Keratinocyte (primary cell): ENCODE measurements at regions not wholly inside any gene's neighbourhood (a gene's known extent, or its start where the extent isn't known, plus 50 kb on each side); places are given as distances from the start of the nearest gene placed in this dataset.

Experiments used
- DNase-seq: peaks from one replicate; pipeline ENCODE4 v3.0.0-alpha.2; 2011; ENCODE audit warnings: low read depth, missing footprints, low spot score
- FAIRE-seq: peaks from 2 replicates; lab custom pipeline; 2011; peaks lifted over from hg19 to GRCh38; lab: Jason Lieb, UNC
- H2AFZ ChIP-seq: 2 replicates; pipeline ENCODE4 v1.6.0; 2012; ENCODE audit warnings: low read length, control low read depth, inconsistent platforms; ENCODE audit not compliant: control insufficient read depth
- H3K27ac ChIP-seq: 2 replicates; pipeline ENCODE4 v1.5.1; 2011; ENCODE audit warnings: low read length; ENCODE audit not compliant: control insufficient read depth, insufficient read depth
- H3K27me3 ChIP-seq: 3 replicates; pipeline ENCODE4 v1.6.0; 2011; ENCODE audit warnings: low read length; ENCODE audit not compliant: control insufficient read depth, insufficient read depth; ENCODE audit errors: extremely low read depth
- H3K36me3 ChIP-seq, 2 experiments: 2 replicates in 1 of 2; 3 replicates in 1 of 2; pipeline ENCODE4 v1.5.1; 2011; ENCODE audit warnings: low read length in 2 of 2, mild to moderate bottlenecking in 1 of 2; ENCODE audit not compliant: control insufficient read depth in 2 of 2, insufficient read depth in 2 of 2; ENCODE audit errors: extremely low read depth in 1 of 2
- H3K4me1 ChIP-seq: 3 replicates; pipeline ENCODE4 v1.5.1; 2011; ENCODE audit warnings: low read length; ENCODE audit not compliant: control insufficient read depth, insufficient read depth; ENCODE audit errors: extremely low read depth
- H3K4me2 ChIP-seq: 3 replicates; pipeline ENCODE4 v1.6.0; 2011; ENCODE audit warnings: low read depth, low read length; ENCODE audit not compliant: control insufficient read depth, insufficient read depth; ENCODE audit errors: extremely low read depth
- H3K4me3 ChIP-seq, 3 experiments: fragments of 200-600 bp in 1 of 3; sonication (generic) in 1 of 3; 2 replicates in 2 of 3; 3 replicates in 1 of 3; pipeline ENCODE4 v1.5.1; 2011 to 2016; ENCODE audit warnings: low read length in 3 of 3, mild to moderate bottlenecking in 3 of 3, control low read depth in 2 of 3, inconsistent platforms in 1 of 3, low read depth in 1 of 3, mixed read lengths in 1 of 3, mixed run types in 1 of 3, moderate library complexity in 1 of 3; ENCODE audit not compliant: control insufficient read depth in 2 of 3, insufficient read depth in 2 of 3; ENCODE audit errors: extremely low read depth in 1 of 3
- H3K79me2 ChIP-seq: 2 replicates; pipeline ENCODE4 v1.6.0; 2012; ENCODE audit warnings: low read length; ENCODE audit not compliant: control insufficient read depth, insufficient read depth
- H3K9ac ChIP-seq: 3 replicates; pipeline ENCODE4 v1.6.0; 2011; ENCODE audit warnings: low read length; ENCODE audit not compliant: control insufficient read depth, insufficient read depth; ENCODE audit errors: extremely low read depth
- H3K9me1 ChIP-seq: 3 replicates; pipeline ENCODE4 v1.6.0; 2011; ENCODE audit warnings: low read length; ENCODE audit not compliant: control insufficient read depth, insufficient read depth; ENCODE audit errors: extremely low read depth
- H3K9me3 ChIP-seq: 2 replicates; pipeline ENCODE4 v1.5.1; 2012; ENCODE audit warnings: low read depth, low read length; ENCODE audit not compliant: control insufficient read depth
- H4K20me1 ChIP-seq: 3 replicates; pipeline ENCODE4 v1.6.0; 2011; ENCODE audit warnings: low read length; ENCODE audit not compliant: control insufficient read depth, insufficient read depth; ENCODE audit errors: extremely low read depth
- CTCF ChIP-seq, 3 experiments: IDR thresholded peaks in 1 of 3; conservative IDR thresholded peaks in 1 of 3; optimal IDR thresholded peaks in 1 of 3; 2 replicates in 2 of 3; 3 replicates in 1 of 3; pipeline versions ENCODE3 to v1.5.1; 2011; ENCODE audit warnings: low read length in 3 of 3, mild to moderate bottlenecking in 3 of 3, moderate library complexity in 2 of 3, control low read depth in 1 of 3, inconsistent platforms in 1 of 3; ENCODE audit not compliant: insufficient read depth in 2 of 3; ENCODE audit errors: extremely low read depth in 1 of 3
- EZH2 ChIP-seq: IDR thresholded peaks from one replicate; pipeline ENCODE4 v1.6.1; 2012; ENCODE audit warnings: inconsistent platforms, mild to moderate bottlenecking, low read length, moderate library complexity
- dilution Hi-C: fragments of 300-500 bp; cut with MboI; formaldehyde crosslinking; loops from one replicate; pipeline ENCODE4 v1.7.0; 2020; ENCODE audit warnings: low sequenced_read_pairs; ENCODE audit not compliant: extremely low pct_ligation_motif_present

- Histone ChIP-seq H3K9me3 (no peaks in the 10 kb centered on the region), H3K9me1 (no peaks in the 10 kb centered on the region), H3K9ac (no peak overlapping the region), H3K4me2 (no peak overlapping the region), H2AFZ (no peak overlapping the region), H4K20me1 (no peaks in the 10 kb centered on the region), H3K4me1 (peaks cover 6% of the 10 kb centered on the region), H3K79me2 (no peaks in the 10 kb centered on the region), H3K27me3 (no peaks in the 10 kb centered on the region), H3K4me3 (no peak overlapping the region), H3K27ac (no peak overlapping the region), H3K36me3 (no peaks in the 10 kb centered on the region)
- no peak for FAIRE-seq
- DNase-seq = no peak
- no peak for TF ChIP-seq EZH2
- TF ChIP-seq CTCF (optimal IDR thresholded peaks at IDR 0.05 in 1 of 3, IDR thresholded peaks at IDR 0.05 in 1 of 3, conservative IDR thresholded peaks at IDR 0.05 in 1 of 3; ENCODE audit: extremely low read depth in 1 of 3, insufficient read depth in 2 of 3, low read length in 3 of 3) = no peak
- dilution Hi-C loops = no loop called here
Observed at GRCh38 chr6:122020588-122021264, 378.7 kb upstream of the HSF2 start.

- no peaks in the 10 kb centered on the region for H4K20me1 ChIP-seq
- no peaks in the 10 kb centered on the region for H3K79me2 ChIP-seq
- no peaks in the 10 kb centered on the region for H3K27me3 ChIP-seq
- DNase-seq (peak; percentile 30), FAIRE-seq (peak; percentile 93)
- TF ChIP-seq EZH2 (no peak), CTCF (optimal IDR thresholded peaks at IDR 0.05 in 1 of 3, IDR thresholded peaks at IDR 0.05 in 1 of 3, conservative IDR thresholded peaks at IDR 0.05 in 1 of 3; ENCODE audit: extremely low read depth in 1 of 3, insufficient read depth in 2 of 3, low read length in 3 of 3) (no peak)
- H3K4me2 ChIP-seq = peak overlapping the region; percentile 3
- H3K4me3 ChIP-seq = no peak overlapping the region
- no peak overlapping the region for H3K9ac ChIP-seq
- no peaks in the 10 kb centered on the region for H3K9me3 ChIP-seq
- H3K36me3 ChIP-seq = no peaks in the 10 kb centered on the region
- H3K27ac ChIP-seq = peak overlapping the region; percentile 6
- no peak overlapping the region for H2AFZ ChIP-seq
- dilution Hi-C loops = no loop called here
- peaks cover 2% of the 10 kb centered on the region for H3K9me1 ChIP-seq
- peaks cover 20% of the 10 kb centered on the region for H3K4me1 ChIP-seq
Observed at GRCh38 chr6:122025104-122025503, 374.3 kb upstream of the HSF2 start.
